CD14-positive monocyte (primary cell): ENCODE measurements at regions not wholly inside any gene's neighbourhood (a gene's known extent, or its start where the extent isn't known, plus 50 kb on each side); places are given as distances from the start of the nearest gene placed in this dataset.

ENCODE experiments used
- DNase-seq, 3 donors: peaks; one replicate each; pipeline ENCODE4 v3.0.0-alpha.2; 2011 to 2022
- H2AFZ ChIP-seq: 2 replicates; pipeline ENCODE4 v1.6.0; 2012; ENCODE audit warnings: mild to moderate bottlenecking, low read depth, low read length, inconsistent platforms; ENCODE audit not compliant: insufficient read depth, poor library complexity, severe bottlenecking
- H3K27ac ChIP-seq, 2 donors: 1 replicate in 1 of 2; 2 replicates in 1 of 2; pipeline ENCODE4 v1.5.1; 2012 to 2013; ENCODE audit warnings: low read length in 2 of 2, control low read depth in 1 of 2, inconsistent platforms in 1 of 2, low read depth in 1 of 2, mild to moderate bottlenecking in 1 of 2
- H3K27me3 ChIP-seq, 2 donors: one replicate each; pipeline versions ENCODE4 v1.6.0 to v1.6.1; 2011 to 2013; ENCODE audit warnings: low read length in 2 of 2; ENCODE audit not compliant: control insufficient read depth in 2 of 2, insufficient read depth in 2 of 2
- H3K36me3 ChIP-seq, 2 donors: replicated peaks in 1 of 2; 1 replicate in 1 of 2; 2 replicates in 1 of 2; pipeline versions ENCODE4 v1.5.1 to v1.6.1; 2012 to 2013; ENCODE audit warnings: low read length in 2 of 2, control low read depth in 1 of 2, inconsistent platforms in 1 of 2, mild to moderate bottlenecking in 1 of 2; ENCODE audit not compliant: insufficient read depth in 2 of 2, control insufficient read depth in 1 of 2
- H3K4me1 ChIP-seq, 2 donors: 1 replicate in 1 of 2; 2 replicates in 1 of 2; pipeline versions ENCODE4 v1.5.1 to v1.6.1; 2012 to 2013; ENCODE audit warnings: low read length in 2 of 2, control low read depth in 1 of 2, inconsistent platforms in 1 of 2, mild to moderate bottlenecking in 1 of 2, moderate library complexity in 1 of 2; ENCODE audit not compliant: insufficient read depth in 2 of 2, control insufficient read depth in 1 of 2
- H3K4me2 ChIP-seq: replicated peaks from 2 replicates; pipeline ENCODE3; 2012; ENCODE audit warnings: low read length, moderate library complexity, mild to moderate bottlenecking; ENCODE audit not compliant: poor library complexity, severe bottlenecking; ENCODE audit errors: extremely low read depth
- H3K4me3 ChIP-seq, 3 experiments: fragments of 200-600 bp in 1 of 3; sonication (generic) in 1 of 3; replicated peaks in 1 of 3; 1 replicate in 2 of 3; 2 replicates in 1 of 3; pipeline ENCODE4 v1.5.1; 2011 to 2013; ENCODE audit warnings: low read length in 3 of 3, mild to moderate bottlenecking in 3 of 3, control low read depth in 2 of 3, low read depth in 2 of 3, inconsistent platforms in 1 of 3, moderate library complexity in 1 of 3
- H3K79me2 ChIP-seq: 2 replicates; pipeline ENCODE4 v1.6.0; 2012; ENCODE audit warnings: mild to moderate bottlenecking, control low read depth, inconsistent platforms, low read length, moderate library complexity; ENCODE audit not compliant: insufficient read depth
- H3K9ac ChIP-seq: 2 replicates; pipeline ENCODE4 v1.6.0; 2017; ENCODE audit warnings: low read length, mild to moderate bottlenecking; ENCODE audit not compliant: insufficient read depth, poor library complexity, severe bottlenecking
- H3K9me3 ChIP-seq, 2 donors: replicated peaks in 1 of 2; 1 replicate in 1 of 2; 2 replicates in 1 of 2; pipeline versions ENCODE4 v1.5.1 to v1.6.1; 2012 to 2013; ENCODE audit warnings: low read length in 2 of 2, control low read depth in 1 of 2; ENCODE audit not compliant: control insufficient read depth in 1 of 2, insufficient read depth in 1 of 2
- H4K20me1 ChIP-seq: 2 replicates; pipeline ENCODE4 v1.6.0; 2012; ENCODE audit warnings: mild to moderate bottlenecking, low read length, control low read depth, moderate library complexity; ENCODE audit not compliant: insufficient read depth
- H3K27ac Mint-ChIP-seq, 7 donors: one replicate each; pipeline ENCODE4 v1.8.0; 2020; ENCODE audit warnings: mild to moderate bottlenecking in 7 of 7, mixed read lengths in 7 of 7, moderate library complexity in 6 of 7, inconsistent platforms in 2 of 7
- H3K27me3 Mint-ChIP-seq, 3 donors: one replicate each; pipeline ENCODE4 v1.8.0; 2021 to 2022; ENCODE audit warnings: low read depth in 3 of 3, mild to moderate bottlenecking in 3 of 3, mixed read lengths in 3 of 3, moderate library complexity in 3 of 3, inconsistent platforms in 1 of 3
- H3K36me3 Mint-ChIP-seq, 2 donors: one replicate each; pipeline ENCODE4 v1.8.0; 2020; ENCODE audit warnings: mixed read lengths in 2 of 2, inconsistent platforms in 1 of 2, mild to moderate bottlenecking in 1 of 2
- H3K4me1 Mint-ChIP-seq: one replicate; pipeline ENCODE4 v1.8.0; 2020; ENCODE audit warnings: mild to moderate bottlenecking, mixed read lengths
- H3K4me3 Mint-ChIP-seq, 2 donors: one replicate each; pipeline ENCODE4 v1.8.0; 2020; ENCODE audit warnings: mild to moderate bottlenecking in 2 of 2, mixed read lengths in 2 of 2, moderate library complexity in 1 of 2
- H3K9me3 Mint-ChIP-seq, 7 donors: one replicate each; pipeline ENCODE4 v1.8.0; 2020 to 2022; ENCODE audit warnings: mixed read lengths in 7 of 7, mild to moderate bottlenecking in 6 of 7, moderate library complexity in 6 of 7, inconsistent platforms in 2 of 7
- CTCF ChIP-seq: fragments of 200-600 bp; IDR thresholded peaks from one replicate; pipeline ENCODE4 v1.8.0; 2022; ENCODE audit warnings: antibody characterized with exemption, mild to moderate bottlenecking
- WGBS: methylation state at CpG from one replicate; pipeline ENCODE4 v1.1.5; 2013; ENCODE audit warnings: missing lambda C conversion rate; ENCODE audit not compliant: insufficient coverage; 5-methylcytosine and 5-hydroxymethylcytosine counted together
- intact Hi-C, 2 donors: fragments of 100-400 bp; cut with micrococcal nuclease; formaldehyde crosslinking; loops; one replicate each; pipeline versions ENCODE4 v1.15.0 to v1.15.1; 2023

- Mint-ChIP-seq H3K9me3 (peaks cover 0 to 2% (median 0%) of the 10 kb centered on the region in 7 donors), H3K27me3 (peaks cover 0 to 2% (median 0%) of the 10 kb centered on the region in 3 donors), H3K36me3 (no peaks in the 10 kb centered on the region), H3K4me3 (no peak overlapping the region), H3K27ac (no peak overlapping the region), H3K4me1 (peaks cover 1% of the 10 kb centered on the region)
- DNase-seq = no peak
- Histone ChIP-seq H4K20me1 (no peaks in the 10 kb centered on the region), H3K27ac (no peak overlapping the region), H3K9me3 (no peaks in the 10 kb centered on the region), H3K4me1 (peaks cover 0 to 2% of the 10 kb centered on the region in 2 donors), H3K9ac (no peak overlapping the region), H3K4me3 (no peak overlapping the region), H3K36me3 (no peaks in the 10 kb centered on the region), H3K79me2 (no peaks in the 10 kb centered on the region), H3K27me3 (no peaks in the 10 kb centered on the region), H3K4me2 (no peak overlapping the region), H2AFZ (no peak overlapping the region)
- no peak for TF ChIP-seq CTCF
- 96% methylated on average over 4 of the region's 5 CpGs for whole genome bisulfite sequencing
- intact Hi-C loops = no loop called here
Measured at GRCh38 chr17:59488805-59489204, 76.6 kb upstream of the DHX40 start.

- 100% methylated on average over 2 of the region's 3 CpGs for WGBS
- no peak overlapping the region for H3K27ac Mint-ChIP-seq
Measured at GRCh38 chr17:59490216-59490615, 75.2 kb upstream of the DHX40 start.

More at GRCh38 chr17:59490216-59490615, 75.2 kb upstream of the DHX40 start:
- H3K9ac ChIP-seq = no peak overlapping the region
- no peaks in the 10 kb centered on the region for H3K9me3 ChIP-seq
- Mint-ChIP-seq H3K9me3 (peaks cover 0 to 2% (median 0%) of the 10 kb centered on the region in 7 donors), H3K4me1 (no peaks in the 10 kb centered on the region), H3K36me3 (no peaks in the 10 kb centered on the region), H3K27me3 (peaks cover 0 to 2% (median 0%) of the 10 kb centered on the region in 3 donors), H3K4me3 (no peak overlapping the region)
- no peak for TF ChIP-seq CTCF
- no peaks in the 10 kb centered on the region for H3K79me2 ChIP-seq
- no peak overlapping the region for H3K4me2 ChIP-seq
- H3K27me3 ChIP-seq = no peaks in the 10 kb centered on the region
- H3K4me1 ChIP-seq = no peaks in the 10 kb centered on the region
- no peaks in the 10 kb centered on the region for H4K20me1 ChIP-seq
- no peaks in the 10 kb centered on the region for H3K36me3 ChIP-seq
- no peak overlapping the region for H3K27ac ChIP-seq
- DNase-seq = no peak
- H3K4me3 ChIP-seq = no peak overlapping the region
- intact Hi-C loops = no loop called here
- H2AFZ ChIP-seq = no peak overlapping the region
